ENCODE measurements at regions not wholly inside any gene's neighbourhood (a gene's known extent, or its start where the extent isn't known, plus 50 kb on each side); places are given as distances from the start of the nearest gene placed in this dataset.

DNA sequence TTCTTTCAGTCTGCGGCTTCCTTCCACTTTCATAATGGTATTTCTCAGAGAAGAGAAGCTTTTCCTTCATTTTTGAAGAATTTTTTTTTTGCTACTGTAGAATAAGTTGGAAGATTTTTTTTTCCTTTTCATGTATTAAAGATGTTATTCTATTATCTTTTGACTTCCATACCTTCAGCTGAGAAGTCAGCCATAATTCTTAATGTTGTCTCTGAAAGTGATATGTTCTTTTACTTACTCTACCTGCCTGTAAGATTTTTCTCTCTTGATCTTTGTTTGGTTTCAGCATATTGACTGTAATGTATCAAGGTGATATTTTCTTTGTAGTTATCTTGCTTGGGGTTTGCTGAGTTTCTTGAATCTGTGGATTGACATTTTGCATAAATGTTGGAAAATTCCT lies 143.5 kb upstream of the TOX3 start (continued):
- no peak for TF ChIP-seq ZNF462 (CRISPR knock-in tag; IDR thresholded peaks at IDR 0.05)

GRCh38 chr16:52680993-52681392 lies 134.1 kb upstream of the TOX3 start:
- no peak overlapping the region for H3K27ac ChIP-seq (ENCODE audit: low read depth)
- TF ChIP-seq ETS1 (IDR thresholded peaks at IDR 0.05): no peak
- no peak for TF ChIP-seq ZNF462 (CRISPR knock-in tag; IDR thresholded peaks at IDR 0.05)
- TF ChIP-seq POLR2AphosphoS5 (IDR thresholded peaks at IDR 0.05; ENCODE audit: low read depth): no peak
- TF ChIP-seq CREB1 (CRISPR knock-in tag; IDR thresholded peaks at IDR 0.05; ENCODE audit: low read depth): no peak
- TF ChIP-seq ZNF114 (CRISPR knock-in tag; IDR thresholded peaks at IDR 0.05): no peak
- TF ChIP-seq NANOG (IDR thresholded peaks at IDR 0.05; ENCODE audit: borderline replicate concordance): no peak

More at GRCh38 chr16:52680993-52681392, 134.1 kb upstream of the TOX3 start:
- H3K4me3 ChIP-seq: no peak overlapping the region
- DNase-seq (ENCODE audit: low spot score) (no peak), ATAC-seq (no peak)
- H3K4me1 ChIP-seq (ENCODE audit: insufficient read depth): no peaks in the 10 kb centered on the region
- Mint-ChIP-seq H3K27ac (no peak overlapping the region), H3K4me1 (no peaks in the 10 kb centered on the region), H3K9me3 (no peaks in the 10 kb centered on the region), H3K36me3 (ENCODE audit: low read depth) (no peaks in the 10 kb centered on the region), H3K27me3 (ENCODE audit: insufficient read depth, low read depth, poor library complexity) (no peaks in the 10 kb centered on the region), H3K4me3 (no peak overlapping the region)
- H3K27me3 ChIP-seq (ENCODE audit: insufficient read depth): no peaks in the 10 kb centered on the region
- no peaks in the 10 kb centered on the region for H3K79me2 ChIP-seq (replicated peaks; ENCODE audit: insufficient read depth)
- H3K36me3 ChIP-seq (ENCODE audit: insufficient read depth): no peaks in the 10 kb centered on the region
- H2AFZ ChIP-seq: no peak overlapping the region
- H4K20me1 ChIP-seq (replicated peaks; ENCODE audit: insufficient read depth): no peaks in the 10 kb centered on the region
- H3K9me2 ChIP-seq (ENCODE audit: insufficient read depth): no peaks in the 10 kb centered on the region
- H3F3A ChIP-seq (replicated peaks; ENCODE audit: low read depth): no peaks in the 10 kb centered on the region
- H3K4me2 ChIP-seq: no peak overlapping the region

Data from GM23338 (cell line).